ENCODE measurements at regions not wholly inside any gene's neighbourhood (a gene's known extent, or its start where the extent isn't known, plus 50 kb on each side); places are given as distances from the start of the nearest gene placed in this dataset.

DNA sequence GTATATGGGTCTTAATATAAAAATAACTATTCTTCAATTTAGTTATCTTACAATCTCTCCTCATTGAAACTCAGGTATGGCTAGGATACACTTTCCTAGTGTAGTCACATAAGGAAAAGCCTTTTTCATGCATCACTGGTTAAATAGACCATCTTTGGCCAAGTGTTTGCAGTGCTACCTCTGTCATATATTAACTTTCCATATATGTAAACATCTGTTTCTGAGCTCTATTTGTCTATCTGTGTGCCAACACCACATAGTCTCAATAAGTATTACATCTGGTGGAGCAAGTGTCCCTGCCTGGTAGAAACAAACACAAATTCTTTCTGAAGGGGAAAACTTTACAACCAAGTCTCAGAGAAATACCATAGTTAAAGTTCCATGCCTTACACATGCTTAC is 134.6 kb downstream of the TSEN15 start:
- no peak for TF ChIP-seq POLR2A (IDR thresholded peaks at IDR 0.05)
- TF ChIP-seq CTCF (IDR thresholded peaks at IDR 0.05), result no peak
